GM19468 (cell line): ENCODE measurements at regions not wholly inside any gene's neighbourhood (a gene's known extent, or its start where the extent isn't known, plus 50 kb on each side); places are given as distances from the start of the nearest gene placed in this dataset.
"Not testable (repeated sequence)": the region's sequence is repeated elsewhere in the genome, so short reads cannot be mapped to it uniquely, and the experiment has no call there.

Experiments used
- ATAC-seq: cut with Tn5 transposase; IDR thresholded peaks from one replicate; pipeline ENCODE4 v1.9.1; 2021; ENCODE audit warnings: mild to moderate bottlenecking, moderate library complexity, moderate number of reproducible peaks; ENCODE audit not compliant: unreplicated experiment; ENCODE audit errors: extremely low read depth

DNA sequence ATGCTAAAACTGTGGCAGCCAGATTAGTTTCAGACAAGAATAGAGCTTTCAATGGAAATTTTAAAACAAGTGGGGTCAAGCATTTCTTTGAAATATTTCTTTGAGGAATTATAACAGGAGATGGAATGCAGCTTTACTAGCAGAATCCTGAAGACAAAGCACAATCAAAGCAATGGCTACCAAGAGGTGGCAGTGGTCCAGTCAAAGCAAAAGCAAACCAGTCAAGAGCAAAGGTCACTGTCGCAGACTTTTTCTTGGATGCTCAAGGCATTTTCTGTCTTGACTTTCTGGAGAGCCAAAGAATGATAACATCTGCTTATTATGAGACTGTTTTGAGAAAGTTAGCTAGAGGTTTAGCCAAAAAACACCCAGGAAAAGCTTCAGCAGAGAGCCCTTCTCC lies 351.2 kb upstream of the DLGAP1 start:
- ATAC-seq = no peak

GRCh38 chr18:4802296-4802695 lies 347.2 kb upstream of the DLGAP1 start:
- no peak for ATAC-seq

- no peak for ATAC-seq
These were observed 346.0 kb upstream of the DLGAP1 start for GRCh38 chr18:4801151-4801550.

DNA sequence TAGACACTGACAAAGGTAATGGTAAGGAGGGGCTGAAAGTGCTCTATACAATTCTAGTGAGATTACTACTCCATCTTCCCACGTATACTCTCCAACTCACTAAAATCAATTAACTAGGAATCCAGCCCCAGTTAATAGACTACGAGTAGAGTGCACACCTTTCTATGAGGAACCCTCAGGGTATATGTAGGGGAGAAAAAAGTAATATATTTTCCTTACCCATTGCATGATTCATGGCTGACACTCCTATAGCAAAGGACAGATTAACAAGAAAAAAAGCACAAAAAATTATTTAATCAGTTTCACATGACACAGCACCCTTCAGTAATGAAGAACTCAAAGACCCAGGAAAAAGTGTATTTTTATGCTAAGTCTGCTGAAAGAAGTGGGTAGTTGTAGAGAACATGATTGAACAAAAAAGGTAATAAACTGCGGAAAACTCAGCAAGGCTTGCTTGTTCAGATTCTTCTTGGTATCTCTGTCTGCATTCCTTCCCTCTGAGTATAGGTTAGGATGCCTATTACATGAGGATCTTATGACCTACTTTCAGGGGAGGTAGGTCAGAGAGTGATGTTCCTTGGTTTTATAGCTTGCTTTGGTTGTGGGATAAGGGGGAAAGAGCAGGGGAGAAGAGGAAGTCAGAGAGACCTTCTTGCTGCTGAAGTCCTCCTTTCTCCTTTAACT lies 342.0 kb upstream of the DLGAP1 start:
- ATAC-seq = no peak

DNA sequence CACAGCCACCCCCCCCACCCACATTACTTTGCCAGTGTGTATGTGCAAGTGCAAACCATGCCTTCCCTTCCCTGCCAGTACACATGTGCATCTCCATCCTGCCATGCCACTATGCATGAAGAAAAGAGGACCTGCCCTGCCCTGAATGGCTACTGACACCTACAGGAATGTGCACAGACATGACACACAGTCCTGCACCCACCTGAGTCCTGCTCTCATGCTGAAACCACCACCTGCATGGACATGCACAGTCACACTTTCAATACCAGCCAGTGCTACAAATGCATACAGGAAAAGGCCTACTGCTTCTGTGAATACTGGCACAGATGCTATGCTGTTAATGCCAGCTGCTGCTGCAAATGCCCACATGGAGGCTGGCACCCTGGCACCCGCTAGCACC lies 334.4 kb upstream of the DLGAP1 start:
- no peak for ATAC-seq

DNA sequence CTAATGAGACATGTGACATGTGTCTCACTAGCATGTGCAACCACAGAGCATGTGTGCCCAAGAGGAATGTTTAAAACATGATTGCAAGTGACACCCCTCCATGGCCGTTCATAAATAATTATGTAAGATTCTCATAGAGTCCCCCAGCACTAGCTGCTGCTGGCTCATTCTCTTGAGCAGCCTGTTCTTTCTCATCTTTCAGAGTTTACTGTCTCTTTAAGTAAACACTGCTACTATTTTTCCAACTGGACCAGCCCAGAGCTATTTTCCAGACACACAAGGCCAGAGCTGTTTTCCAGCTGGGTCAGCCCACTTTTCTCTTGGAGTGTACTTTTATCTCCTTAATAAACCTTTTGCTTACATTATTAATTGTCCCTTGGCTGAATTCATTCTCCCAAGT lies 326.8 kb upstream of the DLGAP1 start:
- ATAC-seq = no peak

DNA sequence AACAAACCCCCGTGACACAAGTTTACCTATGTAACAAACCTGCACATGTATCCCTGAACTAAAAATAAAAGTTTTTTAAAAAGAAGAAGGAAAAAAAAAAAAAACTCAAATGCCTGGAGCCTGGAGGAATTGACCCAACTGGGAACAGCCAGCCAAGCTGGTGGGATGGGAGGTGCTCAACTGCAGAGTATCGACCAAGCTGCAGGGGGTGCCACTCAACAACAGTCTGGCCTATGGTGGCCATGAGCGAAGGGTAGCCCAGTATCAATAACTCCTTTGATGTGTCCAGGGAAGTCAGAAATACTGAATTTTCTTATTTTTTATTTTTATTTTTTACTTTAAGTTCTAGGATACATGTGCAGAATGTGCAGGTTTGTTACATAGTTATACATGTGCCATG lies 310.3 kb upstream of the DLGAP1 start:
- ATAC-seq = no peak

GRCh38 chr18:4762330-4762729 lies 307.2 kb upstream of the DLGAP1 start:
- ATAC-seq = no peak

- no peak for ATAC-seq
These were observed 303.9 kb upstream of the DLGAP1 start for GRCh38 chr18:4758980-4759379.

DNA sequence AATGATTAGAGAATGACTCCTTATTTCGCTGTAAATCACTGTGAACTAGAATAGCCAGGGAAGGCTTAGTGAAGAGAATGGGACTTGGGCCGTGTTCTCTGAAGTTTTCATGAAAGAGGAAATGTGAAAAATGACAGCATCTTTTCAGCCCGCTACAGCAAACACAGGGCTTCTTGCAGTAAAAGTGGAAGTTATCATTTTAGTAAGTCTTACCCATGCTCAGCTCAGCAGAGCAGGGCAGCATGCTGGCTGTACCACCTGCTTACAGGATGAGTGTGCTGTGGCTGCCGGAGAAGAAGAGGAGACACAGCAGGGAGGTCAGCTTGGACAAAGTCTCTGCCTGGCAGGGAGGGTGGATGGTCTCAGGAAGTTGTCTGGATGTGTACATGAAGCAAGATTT lies 300.7 kb upstream of the DLGAP1 start:
- peak; percentile 72 for ATAC-seq

DNA sequence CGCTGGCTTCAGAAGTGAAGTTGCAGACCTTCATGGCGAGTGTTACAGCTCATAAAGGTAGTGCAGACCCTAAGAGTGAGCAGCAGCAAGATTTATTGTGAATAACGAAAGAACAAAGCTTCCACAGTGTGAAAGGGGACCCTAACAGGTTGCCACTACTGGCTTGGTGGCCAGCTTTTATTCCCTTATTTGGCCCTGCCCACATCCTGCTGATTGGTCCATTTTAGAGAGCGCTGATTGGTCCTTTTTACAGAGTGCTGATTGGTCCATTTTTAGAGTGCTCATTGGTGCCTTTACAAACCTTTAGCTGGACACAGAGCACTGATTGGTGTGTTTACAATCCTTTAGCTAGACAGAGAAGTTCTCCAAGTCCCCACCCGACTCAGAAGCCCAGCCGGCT lies 298.0 kb upstream of the DLGAP1 start:
- ATAC-seq = not testable (repeated sequence)

GRCh38 chr18:4751523-4751922 lies 296.4 kb upstream of the DLGAP1 start:
- no peak for ATAC-seq

DNA sequence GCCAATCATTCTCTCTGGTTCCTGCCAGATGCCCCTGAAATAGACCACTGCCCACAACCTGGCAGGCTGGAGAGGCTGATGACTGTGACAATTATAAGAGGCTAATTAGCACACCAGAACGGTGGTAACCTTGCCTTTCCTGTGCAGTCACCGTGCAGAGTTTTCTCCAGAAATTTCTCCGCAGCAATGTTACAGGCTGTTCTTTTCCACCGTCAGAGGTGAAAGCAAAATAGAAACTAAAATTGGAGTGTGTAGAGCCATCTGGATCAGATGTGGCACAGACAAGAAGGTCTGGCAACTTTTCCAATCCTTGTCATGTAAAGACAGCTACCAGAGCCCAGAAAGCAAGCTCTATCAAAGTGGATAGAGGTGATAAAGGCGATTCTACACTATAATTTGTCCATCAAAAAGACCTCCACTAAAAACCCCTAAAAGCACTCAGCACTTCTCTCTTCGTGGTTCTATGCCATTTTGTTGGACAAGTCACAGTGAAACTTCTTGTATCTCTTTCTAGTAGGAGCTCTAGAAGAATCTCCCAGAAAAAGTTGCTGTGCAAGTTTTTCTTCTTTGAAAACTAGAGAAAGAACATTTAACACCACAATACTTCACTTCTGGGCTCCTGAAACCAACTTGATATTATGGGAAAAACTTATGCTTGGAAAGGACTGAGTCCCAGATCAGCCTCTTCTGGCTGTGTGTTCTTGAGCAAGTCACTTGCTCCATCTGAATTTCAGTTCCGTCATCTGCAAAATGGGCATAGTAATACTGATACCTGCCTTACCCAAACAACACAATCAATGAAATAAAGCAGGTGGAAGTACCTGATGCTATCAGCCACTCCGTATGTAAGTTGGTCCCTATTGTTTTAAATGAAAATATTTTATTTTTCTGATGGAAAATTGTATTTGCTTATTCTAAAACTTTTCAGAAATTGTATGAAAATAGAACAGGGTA lies 295.6 kb upstream of the DLGAP1 start:
- ATAC-seq = no peak

GRCh38 chr18:4748975-4749374 lies 293.9 kb upstream of the DLGAP1 start:
- ATAC-seq = no peak

- ATAC-seq = no peak
These were observed 279.8 kb upstream of the DLGAP1 start for GRCh38 chr18:4734903-4735302.

DNA sequence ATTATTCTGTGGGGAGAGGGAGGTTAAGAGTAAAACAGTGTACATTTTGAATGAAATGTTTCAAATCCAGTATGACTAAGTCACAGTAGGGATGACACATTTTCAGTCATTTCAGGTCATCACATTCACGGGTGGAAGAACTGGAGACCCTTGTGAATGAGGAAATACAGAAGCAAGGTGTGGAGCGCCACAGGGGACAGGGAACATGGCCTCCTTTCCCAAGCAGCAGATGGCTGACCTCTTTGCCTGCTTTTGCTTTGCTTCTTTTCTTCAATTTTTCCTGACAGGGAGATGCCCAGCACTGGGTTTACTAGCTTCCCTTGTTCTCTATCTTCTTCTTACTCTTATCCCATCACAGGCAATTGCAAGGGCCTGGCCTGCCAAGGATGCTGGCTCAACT lies 278.9 kb upstream of the DLGAP1 start:
- no peak for ATAC-seq

DNA sequence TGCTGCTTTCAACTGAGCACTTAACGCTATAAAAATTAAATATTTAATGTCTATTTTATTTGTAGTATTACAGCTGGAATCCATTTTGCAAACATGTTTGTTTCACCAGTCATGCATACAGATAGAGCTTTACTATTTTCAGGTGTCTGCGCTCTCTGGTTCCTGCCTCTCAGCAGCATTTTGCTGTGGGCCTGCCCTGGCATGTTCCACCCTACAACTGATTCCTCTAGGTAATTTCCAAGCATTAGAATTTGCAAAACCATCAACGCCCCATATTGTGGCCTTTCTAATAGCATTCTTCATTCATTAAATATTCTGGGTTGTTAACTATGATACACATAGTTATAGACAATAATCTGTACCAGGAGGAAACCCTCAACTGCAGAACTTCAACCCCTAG lies 266.4 kb upstream of the DLGAP1 start:
- no peak for ATAC-seq

DNA sequence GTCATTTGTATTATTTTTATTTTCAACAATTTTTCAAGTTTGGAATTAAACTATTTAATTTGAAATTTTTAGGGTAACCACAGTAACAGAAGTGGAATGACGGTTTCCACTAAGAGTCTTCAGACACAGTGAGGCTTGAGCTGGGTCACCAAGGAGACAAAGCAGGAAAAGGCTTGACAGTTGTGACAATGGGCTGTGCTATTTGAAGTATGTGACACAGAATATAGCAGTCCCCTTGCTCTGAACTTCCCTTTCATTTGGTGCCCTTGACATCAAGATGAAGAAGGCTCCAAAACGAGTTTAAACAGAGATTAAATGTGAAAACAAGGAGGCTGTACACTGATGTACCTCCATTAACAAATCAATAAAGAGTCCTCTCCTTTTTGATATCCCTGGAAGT lies 265.4 kb upstream of the DLGAP1 start:
- ATAC-seq = no peak

- no peak for ATAC-seq
These were observed 250.8 kb upstream of the DLGAP1 start for GRCh38 chr18:4705894-4706293.

DNA sequence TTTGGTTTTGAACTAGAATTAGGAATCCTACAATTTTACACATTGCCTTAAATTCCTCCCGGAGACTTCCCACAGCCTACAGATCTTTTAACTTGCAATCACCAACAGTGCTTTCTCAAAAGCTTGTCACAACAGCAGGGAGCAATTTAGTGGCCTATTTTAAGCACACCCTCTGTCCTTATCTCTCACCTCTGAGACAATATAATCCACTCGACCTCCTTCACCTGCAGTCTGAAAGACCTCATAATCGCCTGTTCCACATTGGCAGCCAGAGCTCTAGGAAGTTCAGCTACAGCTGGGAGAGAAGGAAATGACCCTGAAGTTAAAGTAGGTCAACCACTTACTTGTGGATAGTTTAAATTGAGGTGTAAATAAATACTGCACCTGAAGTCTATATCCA lies 249.7 kb upstream of the DLGAP1 start:
- no peak for ATAC-seq

- ATAC-seq = no peak
These were observed 236.7 kb upstream of the DLGAP1 start for GRCh38 chr18:4691836-4692235.

DNA sequence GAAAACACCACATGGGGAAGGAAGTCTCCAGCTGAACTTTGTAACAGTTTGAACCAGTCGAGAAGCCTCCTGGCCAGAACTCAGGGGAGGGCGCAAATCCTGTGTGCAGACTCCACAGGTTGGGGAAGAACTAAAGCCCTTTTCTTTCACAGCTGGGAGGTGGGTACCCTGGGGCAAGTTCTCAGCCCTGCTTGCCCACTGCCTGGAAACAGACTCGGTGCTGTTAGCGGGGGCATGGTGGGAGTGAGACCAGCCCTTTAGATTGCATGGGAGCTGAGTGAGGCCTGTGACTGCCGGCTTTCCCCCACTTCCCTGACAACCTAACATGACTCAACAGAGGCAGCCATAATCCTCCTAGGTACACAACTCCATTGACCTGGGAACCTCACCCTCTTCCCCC lies 223.6 kb upstream of the DLGAP1 start:
- not testable (repeated sequence) for ATAC-seq
